Nephron (organoid): ENCODE measurements at regions not wholly inside any gene's neighbourhood (a gene's known extent, or its start where the extent isn't known, plus 50 kb on each side); places are given as distances from the start of the nearest gene placed in this dataset.

Source experiments
- H3K27ac Mint-ChIP-seq, 3 experiments: 2 replicates each; pipeline ENCODE4 v1.8.0; 2020; ENCODE audit warnings: mixed read lengths in 3 of 3, mild to moderate bottlenecking in 2 of 3, moderate library complexity in 1 of 3
- H3K27me3 Mint-ChIP-seq: 2 replicates; pipeline ENCODE4 v1.8.0; 2021; ENCODE audit warnings: low read depth, mild to moderate bottlenecking, moderate library complexity, mixed read lengths
- H3K36me3 Mint-ChIP-seq: 2 replicates; pipeline ENCODE4 v1.8.0; 2020; ENCODE audit warnings: low read depth, mixed read lengths
- H3K4me1 Mint-ChIP-seq: 2 replicates; pipeline ENCODE4 v1.8.0; 2020; ENCODE audit warnings: mixed read lengths
- H3K4me3 Mint-ChIP-seq, 3 experiments: 2 replicates each; pipeline ENCODE4 v1.8.0; 2020; ENCODE audit warnings: mild to moderate bottlenecking in 3 of 3, mixed read lengths in 3 of 3, moderate library complexity in 2 of 3
- H3K9me3 Mint-ChIP-seq: 2 replicates; pipeline ENCODE4 v1.8.0; 2020; ENCODE audit warnings: mixed read lengths
- TF ChIP-seq, protein P1 (sequence below), 3 experiments: fragments of 200-600 bp; sonication (generic); IDR thresholded peaks; one replicate each; pipeline ENCODE4 v1.5.0; 2021; ENCODE audit warnings: antibody characterized with exemption in 3 of 3; ENCODE audit not compliant: unreplicated experiment in 3 of 3

DNA sequence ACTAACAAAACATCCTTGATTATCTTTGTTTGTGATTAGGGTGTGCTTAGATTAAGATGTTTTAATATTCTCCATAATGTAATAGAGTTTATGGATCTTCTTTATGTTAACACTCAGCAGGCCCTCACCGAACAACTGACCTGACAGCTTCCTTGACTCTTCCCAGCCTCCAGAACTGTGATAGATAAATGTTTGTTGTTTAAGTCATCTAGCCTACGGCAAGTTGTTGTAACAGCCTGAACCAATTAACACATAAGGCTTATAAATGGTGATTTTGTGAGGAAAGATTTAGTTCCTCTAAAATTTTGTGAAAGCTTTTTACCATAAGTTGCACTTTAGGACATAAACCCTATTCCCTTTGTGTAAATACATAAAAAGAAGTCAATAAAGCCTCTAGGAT lies 156.5 kb upstream of the DCN start:
- Mint-ChIP-seq H3K27me3 (no peaks in the 10 kb centered on the region), H3K36me3 (no peaks in the 10 kb centered on the region), H3K4me3 (no peak overlapping the region), H3K9me3 (no peaks in the 10 kb centered on the region), H3K4me1 (peaks cover 23% of the 10 kb centered on the region), H3K27ac (no peak overlapping the region)
- TF ChIP-seq, protein P1, sequence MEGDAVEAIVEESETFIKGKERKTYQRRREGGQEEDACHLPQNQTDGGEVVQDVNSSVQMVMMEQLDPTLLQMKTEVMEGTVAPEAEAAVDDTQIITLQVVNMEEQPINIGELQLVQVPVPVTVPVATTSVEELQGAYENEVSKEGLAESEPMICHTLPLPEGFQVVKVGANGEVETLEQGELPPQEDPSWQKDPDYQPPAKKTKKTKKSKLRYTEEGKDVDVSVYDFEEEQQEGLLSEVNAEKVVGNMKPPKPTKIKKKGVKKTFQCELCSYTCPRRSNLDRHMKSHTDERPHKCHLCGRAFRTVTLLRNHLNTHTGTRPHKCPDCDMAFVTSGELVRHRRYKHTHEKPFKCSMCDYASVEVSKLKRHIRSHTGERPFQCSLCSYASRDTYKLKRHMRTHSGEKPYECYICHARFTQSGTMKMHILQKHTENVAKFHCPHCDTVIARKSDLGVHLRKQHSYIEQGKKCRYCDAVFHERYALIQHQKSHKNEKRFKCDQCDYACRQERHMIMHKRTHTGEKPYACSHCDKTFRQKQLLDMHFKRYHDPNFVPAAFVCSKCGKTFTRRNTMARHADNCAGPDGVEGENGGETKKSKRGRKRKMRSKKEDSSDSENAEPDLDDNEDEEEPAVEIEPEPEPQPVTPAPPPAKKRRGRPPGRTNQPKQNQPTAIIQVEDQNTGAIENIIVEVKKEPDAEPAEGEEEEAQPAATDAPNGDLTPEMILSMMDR (IDR thresholded peaks at IDR 0.05; ENCODE audit: unreplicated experiment in 3 of 3): no peak

DNA sequence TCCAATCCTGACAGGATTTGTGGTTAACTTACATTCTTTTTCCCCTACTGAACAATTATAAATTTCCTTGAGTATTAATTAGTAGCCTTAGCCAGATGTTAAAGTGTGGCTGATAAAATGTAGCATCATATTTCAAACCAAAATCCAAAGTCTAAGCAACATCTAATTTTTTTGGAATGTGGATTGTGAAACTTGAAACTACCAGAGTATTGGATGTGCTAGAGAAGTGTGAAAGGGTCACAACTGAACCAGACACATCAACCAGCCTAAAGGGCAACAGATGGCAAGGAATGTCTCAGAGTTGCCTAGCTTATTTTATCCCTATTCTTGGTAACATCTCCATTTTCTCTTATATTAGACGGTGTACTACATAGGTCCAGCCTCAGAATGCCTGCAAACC lies 153.1 kb upstream of the DCN start:
- TF ChIP-seq, protein P1 (IDR thresholded peaks at IDR 0.05; ENCODE audit: unreplicated experiment in 3 of 3): no peak
- H3K4me1 Mint-ChIP-seq: peaks cover 52% of the 10 kb centered on the region
- H3K4me3 Mint-ChIP-seq: no peak overlapping the region
- H3K27me3 Mint-ChIP-seq: no peaks in the 10 kb centered on the region
- no peaks in the 10 kb centered on the region for H3K9me3 Mint-ChIP-seq
- no peaks in the 10 kb centered on the region for H3K36me3 Mint-ChIP-seq
- H3K27ac Mint-ChIP-seq: peak overlapping the region; percentile 7 to 63 (median 30)

DNA sequence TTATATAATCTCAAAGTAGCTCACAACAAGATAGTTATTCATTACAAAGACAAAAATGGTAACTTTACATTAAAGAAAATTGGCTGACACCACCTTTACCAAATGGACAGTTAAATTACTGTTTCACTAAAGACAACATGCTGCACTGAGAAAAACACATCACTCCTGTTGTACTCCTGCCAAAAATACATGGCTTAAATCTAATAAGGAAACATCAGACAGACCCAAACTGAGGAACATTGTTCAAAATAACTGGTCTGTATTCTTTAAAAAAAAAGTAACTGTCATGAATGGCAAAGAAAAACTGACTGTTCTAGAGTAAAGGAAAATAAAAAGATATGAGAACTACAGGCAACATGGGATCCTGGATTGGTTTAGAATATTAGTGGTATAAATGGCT lies 151.3 kb upstream of the DCN start:
- peak overlapping the region; percentile 30 to 54 (median 36) for H3K27ac Mint-ChIP-seq
- H3K9me3 Mint-ChIP-seq: no peaks in the 10 kb centered on the region
- no peak overlapping the region for H3K4me3 Mint-ChIP-seq
- H3K4me1 Mint-ChIP-seq: peaks cover 61% of the 10 kb centered on the region
- H3K36me3 Mint-ChIP-seq: no peaks in the 10 kb centered on the region
- no peaks in the 10 kb centered on the region for H3K27me3 Mint-ChIP-seq
- TF ChIP-seq, protein P1 (IDR thresholded peaks at IDR 0.05; ENCODE audit: unreplicated experiment in 3 of 3): no peak

DNA sequence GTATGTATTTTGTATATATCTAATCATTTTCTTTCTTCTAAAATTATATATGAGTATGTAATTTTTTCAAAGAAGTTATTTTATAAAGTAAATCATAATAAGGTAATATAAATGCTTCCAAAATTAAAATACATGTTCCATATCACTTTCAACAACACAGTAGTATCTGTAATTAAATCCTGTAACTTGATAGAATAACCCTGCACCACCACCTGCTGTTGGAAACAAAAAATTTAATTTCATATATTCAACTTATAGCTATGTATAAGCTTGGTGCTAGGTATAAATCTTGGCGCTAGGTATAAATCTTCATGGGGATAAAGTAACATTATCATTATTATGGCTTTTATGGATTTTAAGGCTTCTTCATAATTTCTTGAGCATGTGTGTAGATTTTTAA lies 149.7 kb upstream of the DCN start:
- no peaks in the 10 kb centered on the region for H3K36me3 Mint-ChIP-seq
- TF ChIP-seq, protein P1 (IDR thresholded peaks at IDR 0.05; ENCODE audit: unreplicated experiment in 3 of 3): peak; percentile 39 to 44 (median 43)
- peak overlapping the region; percentile 30 to 65 (median 47) for H3K27ac Mint-ChIP-seq
- H3K4me1 Mint-ChIP-seq: peaks cover 76% of the 10 kb centered on the region
- H3K27me3 Mint-ChIP-seq: no peaks in the 10 kb centered on the region
- H3K4me3 Mint-ChIP-seq: no peak overlapping the region
- no peaks in the 10 kb centered on the region for H3K9me3 Mint-ChIP-seq

DNA sequence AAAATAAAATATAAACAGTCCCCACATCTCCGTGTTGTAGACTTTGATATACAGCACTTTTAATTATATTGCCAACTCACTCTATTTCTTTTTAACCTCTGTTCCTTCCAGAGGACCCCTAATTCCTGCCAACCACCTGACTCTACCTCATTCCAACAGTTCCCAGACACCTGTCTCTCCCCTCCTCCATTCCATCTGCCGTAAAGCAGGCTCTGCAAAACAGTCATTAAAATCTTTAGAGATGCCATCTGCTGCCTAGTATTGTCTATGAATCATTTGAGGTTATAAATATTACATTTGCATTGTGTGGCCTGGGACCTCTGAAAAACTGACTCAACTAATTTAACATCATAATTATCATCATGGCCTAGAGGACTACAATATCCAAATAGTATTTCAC lies 148.8 kb upstream of the DCN start:
- no peaks in the 10 kb centered on the region for H3K9me3 Mint-ChIP-seq
- H3K4me1 Mint-ChIP-seq: peaks cover 81% of the 10 kb centered on the region
- peak overlapping the region; percentile 63 to 96 (median 65) for H3K27ac Mint-ChIP-seq
- H3K27me3 Mint-ChIP-seq: no peaks in the 10 kb centered on the region
- H3K4me3 Mint-ChIP-seq: peak overlapping the region in 1 of 3 experiments; percentile 5
- TF ChIP-seq, protein P1 (IDR thresholded peaks at IDR 0.05; ENCODE audit: unreplicated experiment in 3 of 3): no peak
- no peaks in the 10 kb centered on the region for H3K36me3 Mint-ChIP-seq

DNA sequence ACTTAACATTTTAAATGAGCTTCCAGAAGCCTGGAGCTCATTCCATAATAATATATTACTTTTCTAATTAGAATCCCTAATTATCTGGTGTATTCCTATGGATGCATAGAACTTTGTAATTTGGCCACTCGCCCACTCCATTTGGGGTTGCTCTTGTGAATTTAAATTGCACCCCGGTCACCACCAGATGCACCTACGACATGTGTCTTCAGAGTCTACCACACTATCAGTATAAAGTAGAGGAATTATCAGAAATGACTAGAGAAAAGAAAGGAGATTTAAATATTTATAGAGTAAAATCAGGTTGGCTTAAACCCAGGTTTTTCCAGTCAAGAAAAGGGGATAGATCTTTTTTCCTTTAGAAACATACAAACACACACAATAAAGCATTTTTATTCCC lies 145.8 kb upstream of the DCN start:
- Mint-ChIP-seq H3K4me1 (peaks cover 72% of the 10 kb centered on the region), H3K36me3 (no peaks in the 10 kb centered on the region), H3K4me3 (no peak overlapping the region), H3K9me3 (no peaks in the 10 kb centered on the region), H3K27me3 (no peaks in the 10 kb centered on the region), H3K27ac (peak overlapping the region; percentile 90 to 96 (median 94))
- TF ChIP-seq, protein P1 (IDR thresholded peaks at IDR 0.05; ENCODE audit: unreplicated experiment in 3 of 3): no peak
